ENCODE measurements at regions not wholly inside any gene's neighbourhood (a gene's known extent, or its start where the extent isn't known, plus 50 kb on each side); places are given as distances from the start of the nearest gene placed in this dataset.
"Not testable (repeated sequence)": the region's sequence is repeated elsewhere in the genome, so short reads cannot be mapped to it uniquely, and the experiment has no call there.

DNA sequence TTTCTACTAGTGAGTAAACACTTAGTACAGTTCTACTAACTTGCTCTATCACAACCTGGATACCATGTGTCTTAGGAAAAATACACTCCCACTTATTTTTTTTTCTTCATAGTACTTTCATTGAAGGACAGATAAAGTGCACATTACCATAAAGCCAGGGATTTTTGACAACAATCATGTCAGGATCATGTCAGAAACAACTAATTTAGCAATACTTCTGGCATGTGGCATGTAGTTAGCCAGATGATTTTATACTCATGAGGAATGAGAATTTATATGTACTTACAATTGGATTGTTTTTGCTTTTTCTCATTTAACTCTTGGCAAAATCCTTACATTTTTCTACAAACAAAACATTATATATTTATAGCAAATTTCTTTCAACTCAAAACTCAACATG is 630.7 kb upstream of the GRM3 start:
- DNase-seq (ENCODE audit: low read depth), result no peak

DNA sequence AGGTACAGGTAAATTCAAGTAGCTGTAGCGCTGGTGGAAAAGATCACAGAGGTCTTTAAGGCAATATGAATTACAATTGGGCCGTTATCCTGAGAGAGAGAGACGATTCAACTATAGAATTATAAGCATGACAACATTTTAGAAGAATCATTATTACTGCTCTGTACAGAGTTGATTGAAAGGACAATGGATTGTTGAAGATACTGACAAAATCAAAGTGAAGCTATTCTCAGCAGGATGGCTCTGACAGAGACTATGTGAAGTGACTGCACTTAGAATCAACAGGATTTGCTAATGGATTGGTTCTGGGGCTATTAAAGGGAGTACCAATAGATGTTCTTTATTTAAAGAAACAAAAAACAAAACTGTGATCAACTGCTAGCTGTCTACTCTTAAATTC is 634.8 kb upstream of the GRM3 start:
- no peak for DNase-seq (ENCODE audit: low read depth)

DNA sequence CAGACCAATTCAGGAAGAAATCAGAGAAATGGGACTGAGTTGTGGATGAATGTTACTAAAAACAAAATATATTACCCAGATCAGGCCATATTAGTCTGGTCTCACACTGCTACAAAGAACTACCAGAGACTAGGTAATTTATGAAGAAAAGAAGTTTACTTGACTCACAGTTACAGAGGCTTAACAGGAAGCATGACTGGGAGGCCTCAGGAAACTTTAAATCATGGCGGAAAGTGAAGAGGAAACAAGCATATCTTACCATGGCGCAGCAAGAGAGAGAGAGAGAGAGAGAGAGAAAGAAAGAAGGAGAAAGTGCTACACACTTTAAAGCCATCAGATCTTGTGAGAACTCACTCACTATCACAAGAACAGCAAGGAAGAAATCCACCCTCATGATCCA is 636.8 kb upstream of the GRM3 start:
- DNase-seq (ENCODE audit: low read depth), result no peak

DNA sequence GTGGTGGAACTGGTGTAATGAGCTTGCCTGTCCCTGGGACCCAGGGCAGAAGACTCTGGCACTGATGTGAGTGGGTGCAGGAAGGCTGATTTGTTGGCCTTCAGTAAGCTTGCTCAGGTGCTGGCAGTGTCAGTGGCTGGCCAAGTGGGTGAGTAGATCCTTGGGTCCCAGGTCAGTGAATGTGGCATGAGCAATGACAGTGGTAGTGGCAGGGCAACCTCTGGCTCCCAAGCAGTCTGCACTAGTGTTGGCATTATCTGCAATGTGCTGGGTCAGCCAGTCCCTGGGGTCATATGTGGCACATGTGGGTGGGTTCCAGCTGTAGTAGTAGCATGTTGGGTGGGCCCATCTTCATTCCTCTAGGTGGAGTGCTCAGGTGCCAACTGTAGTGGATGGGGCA is 640.9 kb upstream of the GRM3 start:
- no peak for DNase-seq (ENCODE audit: low read depth)

DNA sequence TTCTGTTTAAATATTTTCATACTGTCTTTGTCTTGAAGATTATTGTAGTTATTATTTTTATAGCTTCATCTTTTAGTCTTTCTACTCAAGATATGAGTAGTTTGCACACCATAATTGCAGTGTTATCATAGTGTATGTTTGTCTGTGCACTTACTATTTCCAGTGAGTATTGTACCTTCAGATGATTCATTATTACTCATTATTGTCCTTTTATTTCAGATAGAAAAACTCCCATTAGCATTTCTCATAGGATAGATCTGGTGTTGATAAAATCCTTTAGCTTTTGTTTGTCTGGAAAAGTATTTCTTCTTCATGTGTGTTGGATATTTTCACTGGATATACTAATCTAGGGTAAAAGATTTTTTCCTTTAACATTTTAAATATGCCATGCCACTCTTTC is 646.2 kb upstream of the GRM3 start:
- DNase-seq (ENCODE audit: low read depth), result no peak

DNA sequence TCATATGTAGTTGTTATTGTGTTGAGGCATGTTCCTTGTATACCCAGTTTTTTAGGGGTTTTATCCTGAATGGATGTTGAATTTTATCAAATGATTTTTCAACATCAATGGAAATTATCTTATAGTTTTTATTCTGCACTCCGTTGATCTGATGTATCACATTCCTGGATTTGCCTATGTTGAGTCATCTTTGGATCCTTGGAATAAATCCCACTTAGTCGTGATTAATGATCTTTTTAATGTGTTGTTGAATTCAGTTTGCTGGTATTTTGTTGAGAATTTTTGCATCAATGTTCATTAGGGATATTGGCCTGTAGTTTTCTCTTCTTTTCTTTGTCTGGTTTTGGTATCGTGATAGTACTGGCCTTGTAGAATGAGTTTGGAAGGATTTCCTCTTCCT is 648.6 kb upstream of the GRM3 start:
- no peak for DNase-seq (ENCODE audit: low read depth)

DNA sequence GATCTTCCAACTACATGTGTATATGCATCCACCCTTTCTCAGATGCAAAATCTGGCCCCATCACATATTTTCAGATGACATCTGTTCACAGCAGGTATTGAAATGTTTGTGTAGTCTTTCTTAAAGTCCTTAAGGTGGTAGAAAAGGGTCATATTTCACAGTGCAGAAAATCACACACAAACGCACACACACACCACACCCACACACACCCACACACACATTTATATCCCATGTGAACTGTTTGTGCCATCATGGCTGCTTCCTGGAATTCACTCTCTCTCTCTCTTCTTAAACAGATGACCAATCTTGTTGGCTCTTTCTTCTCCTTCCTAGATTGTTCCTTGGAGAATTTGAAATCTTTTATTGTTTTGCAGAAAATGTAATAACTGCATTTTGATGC is 663.0 kb upstream of the GRM3 start:
- DNase-seq (ENCODE audit: low read depth), result no peak

DNA sequence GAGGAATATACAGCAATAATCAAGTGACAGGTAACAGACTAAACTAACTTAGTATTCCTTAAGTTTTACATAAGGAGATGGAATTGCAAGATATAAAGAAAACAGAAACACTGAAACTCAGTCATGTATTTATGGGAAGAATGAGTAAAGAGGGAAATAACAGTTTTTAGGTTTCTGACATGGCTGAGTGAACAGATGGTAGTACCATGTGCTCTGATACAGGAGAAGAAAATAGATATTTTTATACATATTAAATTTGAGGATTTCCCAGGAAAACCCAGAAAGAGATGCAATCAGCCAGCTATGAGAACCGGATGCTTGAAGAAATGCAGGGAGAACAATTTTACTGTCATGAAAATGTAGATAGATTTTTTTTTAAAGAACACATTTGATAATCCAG is 669.5 kb upstream of the GRM3 start:
- no peak for DNase-seq (ENCODE audit: low read depth)

DNA sequence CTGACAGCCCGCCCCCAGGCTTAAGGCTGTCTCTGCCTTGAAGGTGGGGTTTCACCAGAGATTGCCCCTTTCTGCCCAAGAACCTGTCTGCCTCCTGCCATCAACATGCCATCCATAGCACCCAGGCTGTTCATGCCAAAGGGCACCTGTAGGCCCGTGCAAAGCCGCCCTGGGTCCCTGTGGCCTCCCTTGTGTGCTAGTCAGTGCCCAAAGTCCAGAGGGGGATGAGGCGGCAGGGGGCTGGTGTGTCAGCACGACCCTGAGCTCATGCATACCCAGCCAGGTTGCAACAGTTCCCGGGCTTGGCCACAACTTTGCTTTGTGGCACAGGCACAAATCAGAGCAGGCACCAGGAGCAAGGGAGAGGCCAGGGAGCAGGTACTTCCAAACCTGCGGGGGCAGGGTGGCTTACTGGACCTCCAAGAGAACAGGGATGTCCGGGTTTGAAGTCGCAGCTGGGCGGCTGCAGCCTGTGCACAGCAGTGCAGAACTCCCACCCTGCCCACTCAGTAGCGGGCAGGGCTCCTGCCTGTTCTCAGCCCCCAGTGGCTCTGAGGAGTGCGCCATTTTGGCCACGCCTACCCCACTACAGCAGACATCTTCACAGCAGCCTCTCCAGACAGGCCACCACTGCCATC is 671.1 kb upstream of the GRM3 start:
- no peak for DNase-seq (ENCODE audit: low read depth)

DNA sequence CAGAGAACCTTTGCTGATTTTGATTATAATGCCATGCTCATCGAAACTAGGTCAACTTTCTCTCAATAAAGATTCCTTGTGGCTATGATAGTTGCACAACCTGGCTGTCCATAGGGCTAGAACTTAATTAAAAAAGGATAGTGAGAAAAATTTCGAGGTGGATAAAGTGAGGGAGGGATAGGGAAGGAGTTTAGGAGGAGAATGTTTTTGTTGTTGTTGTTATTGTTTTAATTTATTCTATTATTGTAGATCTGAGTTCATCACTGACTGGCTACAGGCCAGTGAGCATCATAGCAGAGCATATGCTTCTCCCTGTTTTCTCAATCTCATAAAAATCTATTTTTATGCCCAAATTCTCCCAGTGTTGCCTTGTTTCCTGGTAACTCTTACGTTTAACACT is 688.7 kb upstream of the GRM3 start:
- DNase-seq (ENCODE audit: low read depth), result no peak

DNA sequence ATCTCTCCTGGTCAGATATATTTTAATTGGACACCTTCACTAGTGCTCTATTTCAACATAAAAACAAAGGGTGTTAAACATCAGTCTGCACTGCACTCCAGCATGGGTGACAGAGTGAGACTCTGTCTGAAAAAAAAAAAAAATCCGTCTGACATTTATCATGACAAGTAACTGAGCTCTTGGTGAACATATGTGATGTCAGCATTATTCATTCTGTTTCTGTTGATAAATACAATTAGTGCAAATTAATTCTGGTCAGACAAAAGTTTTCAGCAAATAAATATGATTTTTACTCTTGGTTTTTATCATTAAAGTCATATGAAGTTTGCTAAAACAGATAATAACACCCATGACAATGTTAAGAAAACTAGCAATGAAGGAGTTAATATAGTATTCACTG is 692.8 kb upstream of the GRM3 start:
- no peak for DNase-seq (ENCODE audit: low read depth)

DNA sequence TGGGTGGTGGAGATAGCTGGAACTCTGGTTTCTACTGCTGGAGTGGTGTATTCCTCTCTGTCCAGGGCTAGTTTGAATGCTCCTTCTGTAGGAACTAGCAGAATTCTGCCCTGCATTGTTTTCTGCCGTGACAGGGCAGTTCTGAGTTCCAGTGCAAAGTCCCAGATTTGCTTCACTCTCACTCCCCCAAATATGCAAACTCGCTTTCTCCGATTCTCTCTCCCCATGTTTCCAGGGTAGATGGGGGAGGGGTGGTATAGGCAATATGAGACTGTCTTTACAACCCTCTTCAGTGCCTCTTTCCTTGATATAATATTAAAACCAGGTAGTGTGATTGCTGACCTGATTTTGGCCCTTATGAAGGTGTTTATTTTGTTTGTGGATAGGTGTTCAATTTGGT is 693.3 kb upstream of the GRM3 start:
- no peak for DNase-seq (ENCODE audit: low read depth)

DNA sequence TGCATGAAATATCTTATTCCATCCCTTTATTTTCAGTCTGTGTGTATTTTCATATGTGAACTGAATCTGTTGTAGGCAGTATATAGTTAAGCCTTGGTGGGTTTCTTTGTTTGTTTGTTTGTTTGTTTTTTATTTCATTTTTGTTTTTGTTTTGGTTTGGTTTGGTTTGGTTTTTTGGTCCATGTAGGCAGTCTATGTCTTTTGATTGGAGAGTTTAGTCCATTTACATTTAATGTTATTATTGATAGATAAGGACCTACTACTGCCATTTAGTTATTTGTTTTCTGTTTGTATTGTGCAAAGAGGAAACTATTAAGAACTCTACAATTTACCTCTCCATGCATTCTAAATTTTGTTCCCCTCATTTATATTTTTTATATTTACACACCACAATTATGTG is 695.9 kb upstream of the GRM3 start:
- DNase-seq (ENCODE audit: low read depth), result no peak

DNA sequence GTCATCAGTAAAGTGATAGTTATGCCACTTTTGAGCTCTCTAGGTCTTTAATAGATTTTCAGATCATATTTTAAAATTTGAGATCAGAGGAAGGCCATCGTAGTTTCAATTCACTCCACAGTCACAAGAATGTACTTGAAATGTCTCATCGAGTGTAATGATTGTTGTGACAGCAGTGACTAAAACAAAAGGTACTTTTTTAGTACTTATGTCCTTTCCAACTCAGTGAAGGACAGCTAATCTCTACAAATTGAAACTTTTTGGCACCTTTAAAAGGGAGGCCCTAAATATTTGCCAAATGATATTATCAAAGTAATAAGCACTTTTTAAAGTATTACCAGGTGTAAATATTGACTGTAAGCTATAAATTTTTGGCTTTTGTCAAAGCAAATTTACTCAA is 702.9 kb upstream of the GRM3 start:
- DNase-seq (ENCODE audit: low read depth), result no peak

DNA sequence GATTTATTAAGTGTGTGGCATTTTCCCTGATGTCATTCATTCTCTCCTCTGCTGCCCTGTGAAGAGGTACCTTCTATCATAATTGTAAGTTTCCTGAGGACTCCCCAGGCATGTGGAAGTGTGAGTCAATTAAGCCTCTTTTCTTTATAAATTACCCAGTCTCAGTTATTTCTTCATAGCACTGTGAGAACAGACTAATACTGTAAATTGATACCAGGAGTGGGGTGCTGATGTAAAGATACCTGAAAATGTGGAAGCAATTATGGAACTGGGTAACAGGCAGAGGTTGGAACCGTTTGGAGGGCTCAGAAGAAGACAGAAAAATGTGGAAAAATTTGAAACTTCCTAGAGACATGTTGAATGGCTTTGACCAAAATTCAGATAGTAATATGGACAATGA is 711.8 kb upstream of the GRM3 start:
- DNase-seq (ENCODE audit: low read depth), result no peak

DNA sequence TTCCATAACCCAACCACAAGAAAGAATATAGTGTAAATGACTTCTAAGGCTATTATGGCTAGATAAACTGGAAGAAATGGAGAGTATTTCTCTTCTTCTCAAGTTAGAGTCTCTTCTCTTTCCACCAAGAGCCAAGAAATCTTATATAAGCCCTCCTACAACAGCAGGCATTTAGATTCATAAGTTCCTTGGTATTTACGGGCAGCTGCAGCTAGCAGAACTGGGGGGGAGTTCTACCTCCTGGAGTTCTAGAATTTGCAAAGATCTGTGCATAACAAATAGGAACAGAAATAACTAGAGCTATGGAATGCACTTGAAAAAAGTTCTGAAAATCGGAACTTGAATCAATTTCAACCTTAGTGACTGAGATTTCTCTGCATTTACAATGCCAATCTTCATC is 715.2 kb upstream of the GRM3 start:
- DNase-seq (ENCODE audit: low read depth), result no peak

DNA sequence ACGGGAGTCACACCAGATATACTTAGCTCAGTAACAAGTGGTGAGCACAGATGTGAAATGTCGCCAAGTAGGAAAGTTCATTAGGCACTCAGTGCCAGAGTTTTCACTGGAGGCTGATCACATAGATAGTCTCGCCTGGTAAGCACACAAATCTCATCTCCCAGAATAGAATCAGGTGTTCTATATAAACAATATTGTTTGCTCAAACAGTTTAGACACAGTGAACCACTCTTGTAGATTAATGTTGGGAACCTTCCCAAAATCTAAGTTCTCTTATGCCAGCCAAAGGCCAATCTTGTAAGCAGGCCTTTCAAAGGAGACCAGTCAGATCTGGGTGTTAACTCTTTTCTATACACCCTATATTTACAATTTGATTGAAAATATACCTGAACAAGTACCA is 716.5 kb upstream of the GRM3 start:
- no peak for DNase-seq (ENCODE audit: low read depth)

DNA sequence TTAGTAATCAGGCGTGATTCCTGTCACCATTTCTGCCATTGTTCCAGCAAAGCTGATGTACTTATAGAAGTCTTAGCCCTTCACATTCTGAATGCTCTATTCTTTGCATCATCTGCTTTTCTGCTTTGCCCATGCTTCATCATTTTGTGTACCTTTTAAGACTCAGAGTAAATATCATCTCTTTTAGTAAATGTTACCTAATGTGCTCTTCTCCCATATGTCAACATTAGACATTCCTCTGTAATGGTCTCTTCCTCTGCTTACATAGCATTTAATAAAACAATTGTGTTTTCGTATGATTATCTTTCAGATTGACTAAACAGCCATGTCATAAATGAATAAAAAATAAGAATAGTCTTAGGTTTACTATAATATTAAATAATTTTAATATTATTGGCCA is 719.6 kb upstream of the GRM3 start:
- no peak for DNase-seq (ENCODE audit: low read depth)

DNA sequence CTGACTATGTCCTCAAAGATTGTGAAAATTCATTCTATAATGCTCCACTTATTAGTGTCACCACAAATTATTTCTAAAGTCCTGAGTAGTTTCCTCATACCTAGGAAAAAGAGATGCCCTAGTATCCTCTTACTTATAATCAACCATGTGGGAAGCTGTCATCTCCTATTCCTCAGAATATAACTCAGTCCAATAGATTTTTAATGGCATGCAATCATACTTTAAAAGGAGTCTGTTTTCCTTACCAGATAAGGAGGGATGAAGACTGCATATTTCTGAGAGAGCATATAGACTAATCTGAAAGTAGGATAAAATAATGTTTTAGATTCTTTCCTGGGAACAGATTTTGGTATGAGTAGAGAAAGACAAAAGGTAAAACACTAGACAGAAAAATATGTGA is 727.7 kb upstream of the GRM3 start:
- DNase-seq (ENCODE audit: low read depth), result no peak

DNA sequence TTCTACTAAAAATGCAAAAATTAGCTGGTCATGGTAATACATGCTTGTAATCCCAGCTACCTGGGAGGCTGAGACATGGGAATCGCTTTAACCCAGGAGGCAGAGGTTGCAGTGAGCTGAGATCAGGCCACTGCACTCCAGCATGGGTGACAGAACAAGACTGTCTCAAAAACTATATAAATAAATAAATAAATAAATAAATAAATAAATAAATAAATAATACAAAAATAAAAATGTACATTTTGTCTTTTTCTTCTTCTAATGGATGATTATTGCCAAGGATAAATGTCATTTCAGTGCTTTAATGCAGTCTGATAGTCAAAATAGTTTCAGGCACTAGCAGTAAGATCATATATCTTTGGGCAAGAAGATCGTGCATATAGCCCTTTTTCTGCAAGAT is 727.6 kb upstream of the SEMA3D start:
- no peak for DNase-seq (ENCODE audit: low read depth)

DNA sequence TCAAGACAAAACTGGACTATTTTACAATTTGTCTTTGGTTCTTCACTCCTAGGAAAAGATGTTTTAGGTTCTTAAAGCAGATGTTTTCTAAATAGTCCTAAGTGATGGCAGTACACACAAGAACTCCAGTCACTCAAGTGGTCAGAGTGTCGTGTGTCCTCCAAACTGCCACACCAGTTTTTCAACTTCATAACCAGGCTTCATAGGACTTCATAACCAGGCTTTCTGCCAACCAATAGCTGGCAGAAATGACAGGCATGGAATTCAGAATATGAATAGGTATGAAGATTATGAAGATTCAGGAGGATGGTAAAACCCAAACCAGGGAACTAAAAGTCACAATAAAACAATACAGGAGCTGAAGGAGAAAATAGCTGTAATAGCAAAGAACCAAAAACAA is 721.2 kb upstream of the SEMA3D start:
- no peak for DNase-seq (ENCODE audit: low read depth)

DNA sequence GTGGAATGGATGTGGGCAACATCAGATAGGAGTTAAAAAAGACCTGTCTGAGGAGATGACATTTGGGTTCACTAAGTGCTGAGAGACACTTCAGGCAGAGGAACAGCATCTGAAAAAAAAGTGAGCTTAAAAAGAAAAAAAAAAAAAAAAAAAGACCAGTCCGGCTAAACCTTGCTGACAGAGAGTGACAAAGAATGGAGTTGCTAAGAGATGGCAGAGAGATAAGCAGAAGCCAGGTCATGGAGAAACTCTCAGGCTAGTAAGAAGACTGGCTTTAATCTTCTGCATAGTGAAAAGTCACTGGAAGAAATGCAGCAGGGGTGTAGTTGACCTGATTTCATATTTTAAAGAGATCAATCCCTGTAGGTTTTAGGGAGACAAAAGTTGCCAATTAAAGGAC is 711.1 kb upstream of the SEMA3D start:
- no peak for DNase-seq (ENCODE audit: low read depth)

DNA sequence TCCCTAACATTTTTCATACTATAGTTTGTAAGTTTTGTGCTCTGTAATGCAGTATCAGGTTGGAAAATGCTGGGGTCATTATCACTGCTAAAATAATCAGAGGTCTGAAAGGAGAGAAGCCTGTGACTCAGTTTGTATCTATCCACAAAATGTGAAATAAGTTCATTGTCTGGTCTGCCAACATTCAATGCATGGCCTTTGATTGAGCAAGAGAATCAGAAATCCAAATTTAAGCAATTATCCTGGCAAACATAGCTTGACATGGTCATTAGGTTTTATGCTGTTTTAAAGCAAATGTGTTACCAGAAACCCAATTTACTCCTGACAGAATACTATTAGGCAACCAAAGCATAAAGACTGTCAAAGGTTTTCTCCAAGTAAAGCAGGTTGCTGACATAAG is 709.7 kb upstream of the SEMA3D start:
- DNase-seq (ENCODE audit: low read depth), result no peak

DNA sequence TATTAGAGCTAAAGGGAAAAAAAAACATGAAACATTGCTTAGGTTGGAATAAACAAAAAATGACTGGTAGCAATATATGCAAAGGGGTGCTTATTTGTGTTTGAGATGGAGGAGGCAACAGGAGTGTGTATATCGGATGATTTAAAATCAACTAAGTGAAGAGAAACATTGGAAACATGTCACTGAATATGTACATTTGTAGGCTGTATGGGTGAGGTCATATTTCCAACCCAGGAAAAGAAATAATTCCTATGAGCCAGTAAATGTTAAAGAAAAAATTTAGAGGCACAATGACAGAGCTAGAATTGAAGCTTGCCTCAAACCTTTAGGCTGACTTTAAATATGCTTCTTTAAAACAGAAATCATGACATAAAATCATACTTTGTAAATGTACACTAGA is 709.0 kb upstream of the SEMA3D start:
- no peak for DNase-seq (ENCODE audit: low read depth)

DNA sequence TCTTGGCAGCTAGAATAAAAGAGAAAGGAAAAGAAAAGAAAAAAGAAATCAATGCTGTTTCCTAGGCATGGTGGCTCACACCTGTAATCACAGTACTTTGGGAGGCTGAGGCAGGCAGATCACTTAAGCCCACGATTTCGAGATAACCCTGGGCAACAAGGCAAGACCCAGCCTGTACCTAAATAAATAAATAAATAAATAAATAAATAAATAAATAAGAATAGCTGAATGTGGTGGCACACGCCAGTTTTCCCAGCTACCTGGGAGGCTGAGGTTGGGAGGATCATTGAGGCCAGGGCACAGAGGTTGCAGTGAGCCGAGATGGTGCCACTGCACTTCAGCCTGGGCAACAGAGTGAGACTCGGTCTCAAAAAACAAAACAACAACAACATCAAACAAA is 705.0 kb upstream of the SEMA3D start:
- DNase-seq (ENCODE audit: low read depth), result not testable (repeated sequence)

Data from Daoy (cell line).